Fibroblast of skin of right quadriceps (primary cell): ENCODE measurements at regions not wholly inside any gene's neighbourhood (a gene's known extent, or its start where the extent isn't known, plus 50 kb on each side); places are given as distances from the start of the nearest gene placed in this dataset.

ENCODE experiments used
- DNase-seq: peaks from one replicate; pipeline ENCODE4 v3.0.0-alpha.2; 2013

GRCh38 chr16:50469121-50469743 is 79.0 kb upstream of the NKD1 start:
- no peak for DNase-seq

- no peak for DNase-seq
These were observed 79.5 kb upstream of the NKD1 start for GRCh38 chr16:50468749-50469078.

GRCh38 chr16:50467943-50468748 is 80.0 kb upstream of the NKD1 start:
- DNase-seq, result peak; percentile 14

GRCh38 chr16:50467559-50467942 is 80.6 kb upstream of the NKD1 start:
- DNase-seq, result no peak

GRCh38 chr16:50466170-50466569 is 82.0 kb upstream of the NKD1 start:
- DNase-seq, result no peak

- no peak for DNase-seq
These were observed 83.6 kb upstream of the NKD1 start for GRCh38 chr16:50464325-50465290.

GRCh38 chr16:50463581-50464324 is 84.4 kb upstream of the NKD1 start:
- no peak for DNase-seq

GRCh38 chr16:50462793-50463507 is 85.2 kb upstream of the NKD1 start:
- no peak for DNase-seq

GRCh38 chr16:50461400-50461760 is 86.8 kb upstream of the NKD1 start:
- no peak for DNase-seq

- DNase-seq, result no peak
These were observed 87.4 kb upstream of the NKD1 start for GRCh38 chr16:50460538-50461399.

- no peak for DNase-seq
These were observed 88.6 kb upstream of the NKD1 start for GRCh38 chr16:50459496-50460080.

- no peak for DNase-seq
These were observed 89.3 kb upstream of the NKD1 start for GRCh38 chr16:50458667-50459495.

- no peak for DNase-seq
These were observed 89.2 kb upstream of the BRD7 start for GRCh38 chr16:50457979-50458491.

GRCh38 chr16:50457423-50457822 is 88.6 kb upstream of the BRD7 start:
- no peak for DNase-seq

GRCh38 chr16:50455288-50455845 is 86.6 kb upstream of the BRD7 start:
- no peak for DNase-seq

- no peak for DNase-seq
These were observed 84.7 kb upstream of the BRD7 start for GRCh38 chr16:50453446-50453845.

- no peak for DNase-seq
These were observed 83.2 kb upstream of the BRD7 start for GRCh38 chr16:50451951-50452508.

GRCh38 chr16:50450957-50451356 is 82.2 kb upstream of the BRD7 start:
- no peak for DNase-seq

- DNase-seq, result no peak
These were observed 81.0 kb upstream of the BRD7 start for GRCh38 chr16:50449800-50450199.
